ENCODE measurements at regions not wholly inside any gene's neighbourhood (a gene's known extent, or its start where the extent isn't known, plus 50 kb on each side); places are given as distances from the start of the nearest gene placed in this dataset.

GRCh38 chr1:61517345-61517744 is 207.6 kb downstream of the TM2D1 start:
- TF ChIP-seq CTCF (conservative IDR thresholded peaks at IDR 0.05), result no peak
- no peak for TF ChIP-seq ZFX (IDR thresholded peaks at IDR 0.05)

All from C4-2B (cell line).